Left ventricle myocardium inferior (tissue), 1 donor: ENCODE measurements at regions not wholly inside any gene's neighbourhood (a gene's known extent, or its start where the extent isn't known, plus 50 kb on each side); places are given as distances from the start of the nearest gene placed in this dataset.

ENCODE experiments used
- DNase-seq: peaks from one replicate; pipeline ENCODE4 v3.0.0-alpha.2; 2020
- H3K27ac ChIP-seq: fragments of 200-600 bp; replicated peaks from 2 replicates; pipeline ENCODE4 v1.8.0; 2021
- H3K27me3 ChIP-seq: fragments of 200-600 bp; 2 replicates; pipeline ENCODE4 v1.8.0; 2021; ENCODE audit warnings: low read depth
- H3K36me3 ChIP-seq: fragments of 200-600 bp; 2 replicates; pipeline ENCODE4 v1.8.0; 2021
- H3K4me1 ChIP-seq: fragments of 200-600 bp; 2 replicates; pipeline ENCODE4 v1.8.0; 2021
- H3K4me3 ChIP-seq: fragments of 200-600 bp; 2 replicates; pipeline ENCODE4 v1.8.0; 2021; ENCODE audit warnings: mild to moderate bottlenecking, moderate library complexity
- H3K9me3 ChIP-seq: fragments of 200-600 bp; replicated peaks from 2 replicates; pipeline ENCODE4 v1.8.0; 2021
- CTCF ChIP-seq: fragments of 200-600 bp; IDR thresholded peaks from 2 replicates; pipeline ENCODE4 v1.8.0; 2021; ENCODE audit warnings: antibody characterized with exemption, mild to moderate bottlenecking, borderline replicate concordance
- intact Hi-C: fragments of 100-400 bp; cut with micrococcal nuclease; formaldehyde crosslinking; loops from one replicate; pipeline ENCODE4 v1.11.0; 2022
- donor health status: DM: no; HTN: yes; CAD: no; lungs with severe emphysema.

- Histone ChIP-seq H3K27me3 (peaks cover 6% of the 10 kb centered on the region), H3K4me1 (no peaks in the 10 kb centered on the region), H3K4me3 (no peak overlapping the region), H3K9me3 (no peaks in the 10 kb centered on the region), H3K36me3 (no peaks in the 10 kb centered on the region), H3K27ac (no peak overlapping the region)
- TF ChIP-seq CTCF: no peak
- intact Hi-C loops: no loop called here
- DNase-seq: no peak
Observed at GRCh38 chr9:19662213-19662612, 126.6 kb downstream of the SLC24A2 start.

GRCh38 chr9:19660019-19660418 lies 128.8 kb downstream of the SLC24A2 start:
- intact Hi-C loops: no loop called here
- peaks cover 6% of the 10 kb centered on the region for H3K27me3 ChIP-seq

GRCh38 chr9:19656704-19657103 lies 132.1 kb downstream of the SLC24A2 start:
- H3K36me3 ChIP-seq: no peaks in the 10 kb centered on the region
- H3K27ac ChIP-seq: no peak overlapping the region
- no peaks in the 10 kb centered on the region for H3K4me1 ChIP-seq
- no peaks in the 10 kb centered on the region for H3K9me3 ChIP-seq
- no peak overlapping the region for H3K4me3 ChIP-seq
- TF ChIP-seq CTCF: no peak
- peaks cover 4% of the 10 kb centered on the region for H3K27me3 ChIP-seq
- DNase-seq: no peak
- intact Hi-C loops: no loop called here

More at GRCh38 chr9:19660019-19660418, 128.8 kb downstream of the SLC24A2 start:
- Histone ChIP-seq H3K27ac (no peak overlapping the region), H3K9me3 (no peaks in the 10 kb centered on the region), H3K36me3 (no peaks in the 10 kb centered on the region), H3K4me1 (no peaks in the 10 kb centered on the region), H3K4me3 (no peak overlapping the region)
- no peak for DNase-seq
- TF ChIP-seq CTCF: no peak

- DNase-seq: no peak
- no peak overlapping the region for H3K27ac ChIP-seq
- no peak for TF ChIP-seq CTCF
- H3K4me1 ChIP-seq: no peaks in the 10 kb centered on the region
- H3K4me3 ChIP-seq: no peak overlapping the region
- intact Hi-C loops: no loop called here
- H3K36me3 ChIP-seq: no peaks in the 10 kb centered on the region
- H3K9me3 ChIP-seq: no peaks in the 10 kb centered on the region
- no peaks in the 10 kb centered on the region for H3K27me3 ChIP-seq
Observed at GRCh38 chr9:19651681-19652080, 137.2 kb downstream of the SLC24A2 start.

- DNase-seq: no peak
- Histone ChIP-seq H3K36me3 (no peaks in the 10 kb centered on the region), H3K9me3 (no peaks in the 10 kb centered on the region), H3K27me3 (no peaks in the 10 kb centered on the region), H3K27ac (no peak overlapping the region), H3K4me3 (no peak overlapping the region), H3K4me1 (no peaks in the 10 kb centered on the region)
- intact Hi-C loops: no loop called here
- no peak for TF ChIP-seq CTCF
Observed at GRCh38 chr9:19650312-19650711, 138.5 kb downstream of the SLC24A2 start.
